Stimulated activated CD4-positive, alpha-beta T cell treated with anti-CD3 and anti-CD28 coated beads, Interleukin-1b, Interleukin-23, amount 100 ng/mL, for 4 hours (primary cell): ENCODE measurements at regions not wholly inside any gene's neighbourhood (a gene's known extent, or its start where the extent isn't known, plus 50 kb on each side); places are given as distances from the start of the nearest gene placed in this dataset.
"Not testable (repeated sequence)": the region's sequence is repeated elsewhere in the genome, so short reads cannot be mapped to it uniquely, and the experiment has no call there.

Source experiments
- DNase-seq, 2 donors: peaks; one replicate each; pipeline ENCODE4 v3.0.0-alpha.2; 2020; ENCODE audit warnings: low read depth in 2 of 2

- no peak for DNase-seq
Observed at GRCh38 chr6:110558575-110558974, 82.2 kb upstream of the SLC22A16 start.

GRCh38 chr6:110557199-110557598 is 80.8 kb upstream of the SLC22A16 start:
- DNase-seq: no peak

GRCh38 chr6:110556317-110557110 is 80.1 kb upstream of the SLC22A16 start:
- no peak for DNase-seq

- DNase-seq: no peak
Observed at GRCh38 chr6:110554966-110555460, 78.6 kb upstream of the SLC22A16 start.

GRCh38 chr6:110554441-110554840 is 78.0 kb upstream of the SLC22A16 start:
- DNase-seq: no peak

- DNase-seq: no peak
Observed at GRCh38 chr6:110552901-110553641, 76.7 kb upstream of the SLC22A16 start.

- DNase-seq: no peak
Observed at GRCh38 chr6:110552076-110552475, 75.7 kb upstream of the SLC22A16 start.

- DNase-seq: no peak
Observed at GRCh38 chr6:110551088-110551487, 74.7 kb upstream of the SLC22A16 start.

GRCh38 chr6:110550353-110550752 is 73.9 kb upstream of the SLC22A16 start:
- DNase-seq: no peak

GRCh38 chr6:110549277-110549676 is 72.9 kb upstream of the SLC22A16 start:
- no peak for DNase-seq

GRCh38 chr6:110548110-110548847 is 71.9 kb upstream of the SLC22A16 start:
- no peak for DNase-seq

GRCh38 chr6:110547266-110547964 is 71.0 kb upstream of the SLC22A16 start:
- no peak for DNase-seq

- no peak for DNase-seq
Observed at GRCh38 chr6:110545081-110545872, 68.9 kb upstream of the SLC22A16 start.

GRCh38 chr6:110544472-110544871 is 68.1 kb upstream of the SLC22A16 start:
- DNase-seq: no peak

- DNase-seq: no peak
Observed at GRCh38 chr6:110543106-110543505, 66.7 kb upstream of the SLC22A16 start.

GRCh38 chr6:110542311-110543024 is 66.1 kb upstream of the SLC22A16 start:
- no peak for DNase-seq

GRCh38 chr6:110541701-110542309 is 65.4 kb upstream of the SLC22A16 start:
- DNase-seq: no peak

- DNase-seq: not testable (repeated sequence)
Observed at GRCh38 chr6:110539277-110540019, 63.0 kb upstream of the SLC22A16 start.
